Heart left ventricle (tissue), 16 donors: ENCODE measurements at regions not wholly inside any gene's neighbourhood (a gene's known extent, or its start where the extent isn't known, plus 50 kb on each side); places are given as distances from the start of the nearest gene placed in this dataset.
"Not testable (repeated sequence)": the region's sequence is repeated elsewhere in the genome, so short reads cannot be mapped to it uniquely, and the experiment has no call there.

ENCODE experiments used
- ATAC-seq, 4 donors: fragments of 200-7000 bp; cut with Tn5 transposase; one replicate each; pipeline ENCODE4 v1.9.1; 2020 to 2022; ENCODE audit warnings: moderate library complexity in 4 of 4, mild to moderate bottlenecking in 3 of 4, moderate number of reproducible peaks in 1 of 4
- DNase-seq, 5 donors: peaks; one replicate each; pipeline ENCODE4 v3.0.0-alpha.2; 2020
- H3K27ac ChIP-seq, 12 donors: fragments of 200-600 bp; sonication (generic) in 4 of 12; one replicate each; pipeline versions ENCODE4 v1.5.0 to v1.8.0; 2016 to 2022; ENCODE audit warnings: mild to moderate bottlenecking in 2 of 12
- H3K27me3 ChIP-seq, 9 donors: fragments of 200-600 bp; sonication (generic) in 2 of 9; one replicate each; pipeline versions ENCODE4 v1.5.1 to v1.8.0; 2016 to 2022; ENCODE audit warnings: mild to moderate bottlenecking in 3 of 9
- H3K36me3 ChIP-seq, 9 donors: fragments of 200-600 bp; sonication (generic) in 2 of 9; one replicate each; pipeline versions ENCODE4 v1.5.0 to v1.8.0; 2018 to 2022; ENCODE audit warnings: mild to moderate bottlenecking in 2 of 9
- H3K4me1 ChIP-seq, 12 donors: fragments of 200-600 bp; sonication (generic) in 4 of 12; one replicate each; pipeline versions ENCODE4 v1.5.0 to v1.8.0; 2016 to 2022; ENCODE audit warnings: mild to moderate bottlenecking in 3 of 12
- H3K4me3 ChIP-seq, 12 donors: fragments of 200-600 bp; sonication (generic) in 4 of 12; one replicate each; pipeline versions ENCODE4 v1.5.0 to v1.8.0; 2017 to 2022; ENCODE audit warnings: mild to moderate bottlenecking in 9 of 12, moderate library complexity in 4 of 12
- H3K9me3 ChIP-seq, 12 donors: fragments of 200-600 bp; sonication (generic) in 4 of 12; one replicate each; pipeline versions ENCODE4 v1.5.0 to v1.8.0; 2016 to 2022; ENCODE audit warnings: mild to moderate bottlenecking in 1 of 12
- CTCF ChIP-seq, 12 donors: fragments of 200-600 bp; sonication (generic) in 4 of 12; IDR thresholded peaks; one replicate each; pipeline versions ENCODE4 v1.5.0 to v1.8.0; 2018 to 2022; ENCODE audit warnings: antibody characterized with exemption in 12 of 12, mild to moderate bottlenecking in 5 of 12
- POLR2A ChIP-seq, 2 donors: fragments of 450-650 bp; IDR thresholded peaks; one replicate each; pipeline ENCODE4 v1.6.1; 2017; ENCODE audit warnings: antibody characterized with exemption in 2 of 2, mild to moderate bottlenecking in 2 of 2, moderate library complexity in 2 of 2
- WGBS, 4 donors: extraction: QIAGEN DNeasy Blood & Tissue Kit in 2 of 4; methylation state at CpG; one replicate each; pipeline versions ENCODE4 v1.1.5 to v1.1.7; 2013 to 2018; 5-methylcytosine and 5-hydroxymethylcytosine counted together
- intact Hi-C, 10 donors: fragments of 100-400 bp; cut with DNase I; formaldehyde crosslinking; loops; one replicate each; pipeline versions ENCODE4 v1.11.1 to v1.14.2; 2022
- donor health status: ischemic (EF 13 %, LVEDD 7.1; RV severe dilation, severe dysfunction).
- donor health status: healthy with polysubstance abuse.
- donor health status: DM: no; HTN: yes; CAD: no.
- donor health status: DM: no; HTN: no; CAD: no.
- donor health status: ischemic (EF 25% LVEDD 6.9; RV normal size, moderate dysfunction).
- donor health status: ischemic (EF 25% LVEDD 5.7; RV mildly dilated, moderate dysfunction).
- donor health status: healthy.
- donor health status: DM: yes; HTN: yes; CAD: no.
- donor health status: ischemic (EF 35%, LVEDD 5.7; RV mildly dilated, moderate dysfunction).
- donor health status: nonischemic (EF 11% LVEDD 7.7; RV severe dilation, severe dysfunction).
- donor health status: DM: yes; HTN: yes; CAD: no.
- donor health status: PGD.
- donor health status: ischemic (EF 29% LVEDD 5.4; RV normal size, mild dysfunction).
- donor health status: nonischemic (EF 23%, LVEDD 6.1; RV moderate dilation, normal function).

GRCh38 chr7:113013761-113014449 lies 72.7 kb downstream of the GPR85 start:
- intact Hi-C loops: loop anchor here in 7 of 10 donors (2.0 to 10.0 kb wide), 7 partner anchors 271 to 691 kb away; no protein-coding TSS in a partner anchor
- peak in 2 of 5 donors; percentile 20 to 22 for DNase-seq
- TF ChIP-seq CTCF (IDR thresholded peaks at IDR 0.05) (no peak), POLR2A (IDR thresholded peaks at IDR 0.05) (no peak)
- Histone ChIP-seq H3K36me3 (no peaks in the 10 kb centered on the region), H3K9me3 (peaks cover 0 to 10% (median 0%) of the 10 kb centered on the region in 12 donors), H3K4me1 (peaks cover 0 to 3% (median 0%) of the 10 kb centered on the region in 12 donors), H3K27ac (no peak overlapping the region), H3K27me3 (no peaks in the 10 kb centered on the region), H3K4me3 (no peak overlapping the region)
- ATAC-seq: peak in 1 of 4 donors; percentile 9

DNA sequence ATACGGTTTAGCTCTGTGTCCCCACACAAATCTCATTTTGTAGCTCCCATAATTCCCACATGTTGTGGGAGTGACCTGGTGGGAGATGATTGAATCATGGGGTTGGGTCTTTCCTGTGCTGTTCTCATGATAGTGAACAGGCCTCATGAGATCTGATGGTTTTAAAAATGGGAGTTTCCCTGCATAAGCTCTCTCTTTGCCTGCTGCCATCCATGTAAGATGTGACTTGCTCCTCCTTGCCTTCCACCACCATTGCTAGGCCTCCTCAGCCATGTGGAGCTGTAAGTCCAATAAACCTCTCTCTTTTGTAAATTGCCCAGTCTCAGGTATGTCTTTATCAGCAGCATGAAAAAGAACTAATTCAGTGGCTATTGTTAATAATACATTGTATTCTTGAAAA lies 73.8 kb downstream of the GPR85 start:
- H3K4me1 ChIP-seq, H3K27me3 ChIP-seq, H3K36me3 ChIP-seq, H3K4me3 ChIP-seq, DNase-seq, ATAC-seq, H3K27ac ChIP-seq: not testable (repeated sequence)
- H3K9me3 ChIP-seq: peaks cover 0 to 12% (median 0%) of the 10 kb centered on the region in 12 donors
- 84 to 91% (median 88%) methylated on average over 1 of the region's 1 CpG for WGBS, 4 donors
- intact Hi-C loops: loop anchor here in 7 of 10 donors (5.0 to 10.0 kb wide), 6 partner anchors 272 to 692 kb away; no protein-coding TSS in a partner anchor

GRCh38 chr7:113010377-113010776 lies 76.2 kb downstream of the GPR85 start:
- ATAC-seq (peak in 3 of 4 donors; percentile 26 to 51 (median 29)), DNase-seq (no peak)
- Histone ChIP-seq H3K4me3 (no peak overlapping the region), H3K9me3 (peaks cover 0 to 26% (median 6%) of the 10 kb centered on the region in 12 donors), H3K4me1 (peaks cover 0 to 2% (median 0%) of the 10 kb centered on the region in 12 donors), H3K36me3 (no peaks in the 10 kb centered on the region), H3K27me3 (no peaks in the 10 kb centered on the region), H3K27ac (no peak overlapping the region)
- intact Hi-C loops: loop anchor here in 7 of 10 donors (5.0 to 10.0 kb wide), 6 partner anchors 274 to 694 kb away; no protein-coding TSS in a partner anchor
- TF ChIP-seq CTCF (IDR thresholded peaks at IDR 0.05): no peak
- TF ChIP-seq POLR2A (IDR thresholded peaks at IDR 0.05): no peak

DNA sequence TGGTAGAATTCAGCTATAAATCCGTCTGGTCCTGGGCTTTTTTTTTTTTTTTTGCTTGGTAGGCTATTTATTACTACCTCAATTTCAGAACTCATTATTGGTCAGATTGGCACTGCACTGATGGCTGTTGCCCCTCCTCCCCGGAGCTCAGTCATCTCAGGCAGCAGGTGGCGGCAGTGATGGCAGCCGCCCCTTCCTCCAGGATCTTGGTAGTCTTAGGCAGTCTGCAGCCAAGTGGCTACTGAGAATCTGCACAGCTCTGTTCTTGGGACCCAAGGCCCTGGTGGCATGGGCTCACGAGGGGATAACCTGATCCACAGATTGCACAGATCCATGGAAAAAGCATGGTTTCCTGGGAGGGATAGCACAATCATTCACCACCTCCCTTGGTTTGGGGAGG lies 77.9 kb downstream of the GPR85 start:
- Histone ChIP-seq H3K27ac (no peak overlapping the region), H3K9me3 (peaks cover 0 to 26% (median 6%) of the 10 kb centered on the region in 12 donors)

More for the DNA sequence above, 77.9 kb downstream of the GPR85 start:
- H3K36me3 ChIP-seq: no peaks in the 10 kb centered on the region
- no peak overlapping the region for H3K4me3 ChIP-seq
- WGBS, 4 donors: 84 to 96% (median 89%) methylated on average over 4 to 5 of the region's 5 CpGs
- no peaks in the 10 kb centered on the region for H3K27me3 ChIP-seq
- peak in 1 of 5 donors; percentile 11 for DNase-seq
- TF ChIP-seq CTCF (IDR thresholded peaks at IDR 0.05) (no peak), POLR2A (IDR thresholded peaks at IDR 0.05) (no peak)
- ATAC-seq: no peak
- intact Hi-C loops: no loop called here
- H3K4me1 ChIP-seq: no peaks in the 10 kb centered on the region
